ENCODE measurements at regions not wholly inside any gene's neighbourhood (a gene's known extent, or its start where the extent isn't known, plus 50 kb on each side); places are given as distances from the start of the nearest gene placed in this dataset.

- no peak for DNase-seq (ENCODE audit: low read depth in 2 of 2)
- no peak overlapping the region for H2AFZ ChIP-seq (ENCODE audit: low read length)
- H3K4me2 ChIP-seq (ENCODE audit: extremely low read depth, insufficient read depth, low read length), result no peak overlapping the region
- no peaks in the 10 kb centered on the region for H3K79me2 ChIP-seq (ENCODE audit: control insufficient read depth, insufficient read depth, low read length)
- H3K9me3 ChIP-seq (ENCODE audit: control insufficient read depth, insufficient read depth, low read depth, low read length), result no peaks in the 10 kb centered on the region
- H3K36me3 ChIP-seq (ENCODE audit: control insufficient read depth, insufficient read depth, low read length), result no peaks in the 10 kb centered on the region
- TF ChIP-seq EZH2 (IDR thresholded peaks at IDR 0.05; ENCODE audit: low read length, missing control alignments) (no peak), CTCF (conservative IDR thresholded peaks at IDR 0.05 in 1 of 2, IDR thresholded peaks at IDR 0.05 in 1 of 2; ENCODE audit: low read depth in 1 of 2, low read length in 2 of 2) (no peak)
- no peaks in the 10 kb centered on the region for H3K27me3 ChIP-seq (ENCODE audit: control insufficient read depth, insufficient read depth, low read length)
- H3K4me3 ChIP-seq (replicated peaks in 1 of 4; ENCODE audit: control extremely low read depth in 1 of 4, insufficient read depth in 1 of 4, low read depth in 3 of 4, low read length in 4 of 4), result no peak overlapping the region
- no peak overlapping the region for H3K9ac ChIP-seq (ENCODE audit: insufficient read depth, low read length)
- H3K4me1 ChIP-seq (ENCODE audit: control insufficient read depth, extremely low read depth, insufficient read depth, low read length), result no peaks in the 10 kb centered on the region
- no peaks in the 10 kb centered on the region for H4K20me1 ChIP-seq (ENCODE audit: control insufficient read depth, extremely low read depth, insufficient read depth, low read length)
- no peak overlapping the region for H3K27ac ChIP-seq (ENCODE audit: insufficient read depth, low read length)
These were observed 168.5 kb downstream of the SUCLG1 start for GRCh38 chr2:84290537-84290936.

- TF ChIP-seq CTCF (conservative IDR thresholded peaks at IDR 0.05 in 1 of 2, IDR thresholded peaks at IDR 0.05 in 1 of 2; ENCODE audit: low read depth in 1 of 2, low read length in 2 of 2), result no peak
- no peak for TF ChIP-seq EZH2 (IDR thresholded peaks at IDR 0.05; ENCODE audit: low read length, missing control alignments)
- H3K4me1 ChIP-seq (ENCODE audit: control insufficient read depth, extremely low read depth, insufficient read depth, low read length), result no peaks in the 10 kb centered on the region
- no peak for DNase-seq (ENCODE audit: low read depth in 2 of 2)
These were observed 170.8 kb downstream of the SUCLG1 start for GRCh38 chr2:84288293-84288692.

GRCh38 chr2:84286878-84287277 lies 172.2 kb downstream of the SUCLG1 start:
- no peak overlapping the region for H2AFZ ChIP-seq (ENCODE audit: low read length)
- no peak overlapping the region for H3K27ac ChIP-seq (ENCODE audit: insufficient read depth, low read length)
- TF ChIP-seq CTCF (conservative IDR thresholded peaks at IDR 0.05 in 1 of 2, IDR thresholded peaks at IDR 0.05 in 1 of 2; ENCODE audit: low read depth in 1 of 2, low read length in 2 of 2), result no peak
- TF ChIP-seq EZH2 (IDR thresholded peaks at IDR 0.05; ENCODE audit: low read length, missing control alignments), result no peak
- H3K4me3 ChIP-seq (replicated peaks in 1 of 4; ENCODE audit: control extremely low read depth in 1 of 4, insufficient read depth in 1 of 4, low read depth in 3 of 4, low read length in 4 of 4), result no peak overlapping the region
- H3K4me1 ChIP-seq (ENCODE audit: control insufficient read depth, extremely low read depth, insufficient read depth, low read length), result no peaks in the 10 kb centered on the region
- no peak overlapping the region for H3K9ac ChIP-seq (ENCODE audit: insufficient read depth, low read length)
- no peak for DNase-seq (ENCODE audit: low read depth in 2 of 2)
- no peak overlapping the region for H3K4me2 ChIP-seq (ENCODE audit: extremely low read depth, insufficient read depth, low read length)
- no peaks in the 10 kb centered on the region for H3K36me3 ChIP-seq (ENCODE audit: control insufficient read depth, insufficient read depth, low read length)
- no peaks in the 10 kb centered on the region for H3K79me2 ChIP-seq (ENCODE audit: control insufficient read depth, insufficient read depth, low read length)
- no peaks in the 10 kb centered on the region for H3K9me3 ChIP-seq (ENCODE audit: control insufficient read depth, insufficient read depth, low read depth, low read length)
- no peaks in the 10 kb centered on the region for H3K27me3 ChIP-seq (ENCODE audit: control insufficient read depth, insufficient read depth, low read length)
- no peaks in the 10 kb centered on the region for H4K20me1 ChIP-seq (ENCODE audit: control insufficient read depth, extremely low read depth, insufficient read depth, low read length)

More at GRCh38 chr2:84288293-84288692, 170.8 kb downstream of the SUCLG1 start:
- no peaks in the 10 kb centered on the region for H3K27me3 ChIP-seq (ENCODE audit: control insufficient read depth, insufficient read depth, low read length)
- no peak overlapping the region for H2AFZ ChIP-seq (ENCODE audit: low read length)
- H3K79me2 ChIP-seq (ENCODE audit: control insufficient read depth, insufficient read depth, low read length), result no peaks in the 10 kb centered on the region
- H3K27ac ChIP-seq (ENCODE audit: insufficient read depth, low read length), result no peak overlapping the region
- H3K4me2 ChIP-seq (ENCODE audit: extremely low read depth, insufficient read depth, low read length), result no peak overlapping the region
- H3K9me3 ChIP-seq (ENCODE audit: control insufficient read depth, insufficient read depth, low read depth, low read length), result no peaks in the 10 kb centered on the region
- no peak overlapping the region for H3K9ac ChIP-seq (ENCODE audit: insufficient read depth, low read length)
- H4K20me1 ChIP-seq (ENCODE audit: control insufficient read depth, extremely low read depth, insufficient read depth, low read length), result no peaks in the 10 kb centered on the region
- no peak overlapping the region for H3K4me3 ChIP-seq (replicated peaks in 1 of 4; ENCODE audit: control extremely low read depth in 1 of 4, insufficient read depth in 1 of 4, low read depth in 3 of 4, low read length in 4 of 4)
- H3K36me3 ChIP-seq (ENCODE audit: control insufficient read depth, insufficient read depth, low read length), result no peaks in the 10 kb centered on the region

Data from fibroblast of lung (primary cell).